Liver (tissue), 8 donors: ENCODE measurements at regions not wholly inside any gene's neighbourhood (a gene's known extent, or its start where the extent isn't known, plus 50 kb on each side); places are given as distances from the start of the nearest gene placed in this dataset.

ENCODE experiments used
- DNase-seq: peaks from one replicate; pipeline ENCODE4 v3.0.0-alpha.2; 2017; ENCODE audit warnings: low spot score
- H3K27ac ChIP-seq, 2 donors: one replicate each; pipeline ENCODE4 v1.7.0; 2013; ENCODE audit warnings: inconsistent platforms in 2 of 2, low read length in 2 of 2, control low read depth in 1 of 2, low read depth in 1 of 2, mild to moderate bottlenecking in 1 of 2
- H3K27me3 ChIP-seq, 4 donors: one replicate each; pipeline versions ENCODE4 v1.6.1 to v1.7.0; 2013; ENCODE audit warnings: low read length in 3 of 4, inconsistent platforms in 1 of 4, mild to moderate bottlenecking in 1 of 4, moderate library complexity in 1 of 4; ENCODE audit not compliant: control insufficient read depth in 4 of 4, insufficient read depth in 4 of 4
- H3K36me3 ChIP-seq, 4 donors: one replicate each; pipeline versions ENCODE4 v1.6.1 to v1.7.0; 2013; ENCODE audit warnings: low read length in 3 of 4, mild to moderate bottlenecking in 3 of 4, low read depth in 1 of 4, moderate library complexity in 1 of 4; ENCODE audit not compliant: control insufficient read depth in 4 of 4, insufficient read depth in 3 of 4
- H3K4me1 ChIP-seq, 4 donors: one replicate each; pipeline versions ENCODE4 v1.6.1 to v1.7.0; 2013; ENCODE audit warnings: low read length in 3 of 4, mild to moderate bottlenecking in 3 of 4, moderate library complexity in 1 of 4; ENCODE audit not compliant: control insufficient read depth in 4 of 4, insufficient read depth in 4 of 4
- H3K4me3 ChIP-seq, 3 donors: one replicate each; pipeline versions ENCODE4 v1.6.1 to v1.7.0; 2013; ENCODE audit warnings: low read length in 3 of 3, control low read depth in 1 of 3, low read depth in 1 of 3, mild to moderate bottlenecking in 1 of 3
- H3K9ac ChIP-seq, 2 donors: one replicate each; pipeline ENCODE4 v1.7.0; 2013; ENCODE audit warnings: low read length in 2 of 2, mild to moderate bottlenecking in 2 of 2, moderate library complexity in 2 of 2, control low read depth in 1 of 2, low read depth in 1 of 2
- H3K9me3 ChIP-seq, 4 donors: one replicate each; pipeline versions ENCODE4 v1.6.1 to v1.7.0; 2013; ENCODE audit warnings: low read length in 3 of 4; ENCODE audit not compliant: control insufficient read depth in 4 of 4
- EGR1 ChIP-seq, 2 donors: IDR thresholded peaks; 2 replicates each; pipeline ENCODE4 v1.6.1; 2016 to 2018; ENCODE audit warnings: antibody characterized with exemption in 2 of 2, low read depth in 2 of 2
- FOXA1 ChIP-seq: IDR thresholded peaks from 2 replicates; pipeline ENCODE4 v1.6.1; 2016; ENCODE audit warnings: antibody characterized with exemption
- FOXA2 ChIP-seq: IDR thresholded peaks from 2 replicates; pipeline ENCODE4 v1.6.1; 2016; ENCODE audit warnings: antibody characterized with exemption
- GABPA ChIP-seq, 2 donors: IDR thresholded peaks in 1 of 2; conservative IDR thresholded peaks in 1 of 2; 2 replicates each; pipeline ENCODE4 v1.6.1; 2016; ENCODE audit warnings: antibody characterized with exemption in 2 of 2, mild to moderate bottlenecking in 1 of 2, moderate library complexity in 1 of 2
- HNF4G ChIP-seq: IDR thresholded peaks from 2 replicates; pipeline ENCODE4 v1.6.1; 2016; ENCODE audit warnings: antibody characterized with exemption
- JUND ChIP-seq, 2 donors: IDR thresholded peaks; 2 replicates each; pipeline ENCODE4 v1.6.1; 2016; ENCODE audit warnings: antibody characterized with exemption in 2 of 2
- NR2F2 ChIP-seq: IDR thresholded peaks from 2 replicates; pipeline ENCODE4 v1.6.1; 2016; ENCODE audit warnings: antibody characterized with exemption
- RAD21 ChIP-seq, 2 donors: IDR thresholded peaks; 2 replicates each; pipeline ENCODE4 v1.6.1; 2016; ENCODE audit warnings: antibody characterized with exemption in 2 of 2, mild to moderate bottlenecking in 2 of 2
- RXRA ChIP-seq, 2 donors: IDR thresholded peaks; 2 replicates each; pipeline ENCODE4 v1.6.1; 2017 to 2018; ENCODE audit warnings: antibody characterized with exemption in 2 of 2, mild to moderate bottlenecking in 1 of 2
- SP1 ChIP-seq: IDR thresholded peaks from 2 replicates; pipeline ENCODE4 v1.6.1; 2018; ENCODE audit warnings: antibody characterized with exemption, mild to moderate bottlenecking
- TAF1 ChIP-seq: conservative IDR thresholded peaks from 2 replicates; pipeline ENCODE4 v1.6.1; 2016; ENCODE audit warnings: antibody characterized with exemption, mild to moderate bottlenecking
- YY1 ChIP-seq: IDR thresholded peaks from 2 replicates; pipeline ENCODE4 v1.6.1; 2016; ENCODE audit warnings: antibody characterized with exemption, mild to moderate bottlenecking
- WGBS: extraction: QIAGEN DNeasy Blood & Tissue Kit; methylation state at CpG from one replicate; pipeline ENCODE4 v1.1.7; 2013; 5-methylcytosine and 5-hydroxymethylcytosine counted together
- TF ChIP-seq, protein P1 (sequence below): IDR thresholded peaks from 2 replicates; pipeline ENCODE4 v1.6.1; 2016; ENCODE audit warnings: antibody characterized with exemption
- TF ChIP-seq, protein P2 (sequence below): IDR thresholded peaks from 2 replicates; pipeline ENCODE4 v1.6.1; 2016; ENCODE audit warnings: antibody characterized with exemption
- TF ChIP-seq, protein P3 (sequence below): IDR thresholded peaks from 2 replicates; pipeline ENCODE4 v1.6.1; 2016; ENCODE audit warnings: antibody characterized with exemption, mild to moderate bottlenecking
- TF ChIP-seq, protein P4 (sequence below): IDR thresholded peaks from 2 replicates; pipeline ENCODE4 v1.6.1; 2016; ENCODE audit warnings: antibody characterized with exemption
- TF ChIP-seq, protein P5 (sequence below): fragments of 150-350 bp; IDR thresholded peaks from 2 replicates; pipeline ENCODE4 v1.5.1; 2017; ENCODE audit warnings: improper control_type of control experiment, low read depth, low read length; ENCODE audit not compliant: missing input control
- donor health status: healthy.
- donor health status: healthy.
- donor health status: healthy.
- donor health status: healthy.
- donor health status: healthy.

DNA sequence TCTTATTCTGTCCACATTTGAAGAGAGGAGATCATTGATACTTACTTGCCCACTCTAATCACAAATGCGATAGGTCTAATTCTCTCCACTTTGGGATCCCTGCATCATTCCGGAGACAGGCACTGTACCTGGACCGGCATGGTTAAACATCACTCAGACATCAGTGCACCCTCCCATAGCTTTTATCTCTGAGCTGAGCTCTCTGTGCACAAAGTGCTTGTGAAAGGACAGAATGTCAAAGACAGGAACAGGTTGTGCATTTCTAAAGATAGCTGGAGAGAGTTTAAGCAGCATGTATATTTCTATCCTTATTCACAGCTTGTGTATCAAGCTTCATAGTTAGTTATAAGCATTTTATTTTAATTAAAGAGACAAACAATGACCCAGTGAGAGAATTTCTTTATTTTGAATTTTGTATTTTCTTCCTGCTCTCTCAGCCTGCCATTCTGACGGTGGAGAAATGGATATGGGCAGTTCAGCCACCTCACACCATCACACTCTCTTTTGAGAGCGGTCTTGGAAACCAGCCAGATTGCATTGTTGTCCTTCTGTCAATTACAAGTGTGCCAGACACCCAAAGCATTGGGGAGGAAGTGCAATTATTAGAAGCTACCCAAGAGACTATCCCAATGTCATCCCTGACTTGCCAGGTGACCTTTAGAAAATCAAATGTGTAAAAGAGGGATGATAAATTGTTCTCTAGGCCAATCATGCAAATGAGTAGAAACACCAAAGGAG lies 65.2 kb upstream of the CHL1 start:
- Histone ChIP-seq H3K27ac (no peak overlapping the region), H3K4me1 (no peaks in the 10 kb centered on the region), H3K4me3 (no peak overlapping the region), H3K27me3 (no peaks in the 10 kb centered on the region), H3K9ac (no peak overlapping the region), H3K36me3 (no peaks in the 10 kb centered on the region), H3K9me3 (peaks cover 0 to 3% (median 0%) of the 10 kb centered on the region in 4 donors)
- TF ChIP-seq JUND (IDR thresholded peaks at IDR 0.05) (no peak), EGR1 (IDR thresholded peaks at IDR 0.05; ENCODE audit: low read depth in 2 of 2) (no peak), SP1 (no peak), GABPA (IDR thresholded peaks at IDR 0.05 in 1 of 2, conservative IDR thresholded peaks at IDR 0.05 in 1 of 2) (no peak), TAF1 (no peak), FOXA2 (no peak), FOXA1 (no peak), YY1 (no peak), NR2F2 (no peak), RXRA (IDR thresholded peaks at IDR 0.05) (no peak), RAD21 (IDR thresholded peaks at IDR 0.05) (no peak), HNF4G (no peak)
- TF ChIP-seq, protein P1, sequence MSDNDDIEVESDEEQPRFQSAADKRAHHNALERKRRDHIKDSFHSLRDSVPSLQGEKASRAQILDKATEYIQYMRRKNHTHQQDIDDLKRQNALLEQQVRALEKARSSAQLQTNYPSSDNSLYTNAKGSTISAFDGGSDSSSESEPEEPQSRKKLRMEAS: no peak
- TF ChIP-seq, protein P2, sequence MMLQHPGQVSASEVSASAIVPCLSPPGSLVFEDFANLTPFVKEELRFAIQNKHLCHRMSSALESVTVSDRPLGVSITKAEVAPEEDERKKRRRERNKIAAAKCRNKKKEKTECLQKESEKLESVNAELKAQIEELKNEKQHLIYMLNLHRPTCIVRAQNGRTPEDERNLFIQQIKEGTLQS: no peak
- TF ChIP-seq, protein P3, sequence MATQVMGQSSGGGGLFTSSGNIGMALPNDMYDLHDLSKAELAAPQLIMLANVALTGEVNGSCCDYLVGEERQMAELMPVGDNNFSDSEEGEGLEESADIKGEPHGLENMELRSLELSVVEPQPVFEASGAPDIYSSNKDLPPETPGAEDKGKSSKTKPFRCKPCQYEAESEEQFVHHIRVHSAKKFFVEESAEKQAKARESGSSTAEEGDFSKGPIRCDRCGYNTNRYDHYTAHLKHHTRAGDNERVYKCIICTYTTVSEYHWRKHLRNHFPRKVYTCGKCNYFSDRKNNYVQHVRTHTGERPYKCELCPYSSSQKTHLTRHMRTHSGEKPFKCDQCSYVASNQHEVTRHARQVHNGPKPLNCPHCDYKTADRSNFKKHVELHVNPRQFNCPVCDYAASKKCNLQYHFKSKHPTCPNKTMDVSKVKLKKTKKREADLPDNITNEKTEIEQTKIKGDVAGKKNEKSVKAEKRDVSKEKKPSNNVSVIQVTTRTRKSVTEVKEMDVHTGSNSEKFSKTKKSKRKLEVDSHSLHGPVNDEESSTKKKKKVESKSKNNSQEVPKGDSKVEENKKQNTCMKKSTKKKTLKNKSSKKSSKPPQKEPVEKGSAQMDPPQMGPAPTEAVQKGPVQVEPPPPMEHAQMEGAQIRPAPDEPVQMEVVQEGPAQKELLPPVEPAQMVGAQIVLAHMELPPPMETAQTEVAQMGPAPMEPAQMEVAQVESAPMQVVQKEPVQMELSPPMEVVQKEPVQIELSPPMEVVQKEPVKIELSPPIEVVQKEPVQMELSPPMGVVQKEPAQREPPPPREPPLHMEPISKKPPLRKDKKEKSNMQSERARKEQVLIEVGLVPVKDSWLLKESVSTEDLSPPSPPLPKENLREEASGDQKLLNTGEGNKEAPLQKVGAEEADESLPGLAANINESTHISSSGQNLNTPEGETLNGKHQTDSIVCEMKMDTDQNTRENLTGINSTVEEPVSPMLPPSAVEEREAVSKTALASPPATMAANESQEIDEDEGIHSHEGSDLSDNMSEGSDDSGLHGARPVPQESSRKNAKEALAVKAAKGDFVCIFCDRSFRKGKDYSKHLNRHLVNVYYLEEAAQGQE: no peak
- TF ChIP-seq, protein P4, sequence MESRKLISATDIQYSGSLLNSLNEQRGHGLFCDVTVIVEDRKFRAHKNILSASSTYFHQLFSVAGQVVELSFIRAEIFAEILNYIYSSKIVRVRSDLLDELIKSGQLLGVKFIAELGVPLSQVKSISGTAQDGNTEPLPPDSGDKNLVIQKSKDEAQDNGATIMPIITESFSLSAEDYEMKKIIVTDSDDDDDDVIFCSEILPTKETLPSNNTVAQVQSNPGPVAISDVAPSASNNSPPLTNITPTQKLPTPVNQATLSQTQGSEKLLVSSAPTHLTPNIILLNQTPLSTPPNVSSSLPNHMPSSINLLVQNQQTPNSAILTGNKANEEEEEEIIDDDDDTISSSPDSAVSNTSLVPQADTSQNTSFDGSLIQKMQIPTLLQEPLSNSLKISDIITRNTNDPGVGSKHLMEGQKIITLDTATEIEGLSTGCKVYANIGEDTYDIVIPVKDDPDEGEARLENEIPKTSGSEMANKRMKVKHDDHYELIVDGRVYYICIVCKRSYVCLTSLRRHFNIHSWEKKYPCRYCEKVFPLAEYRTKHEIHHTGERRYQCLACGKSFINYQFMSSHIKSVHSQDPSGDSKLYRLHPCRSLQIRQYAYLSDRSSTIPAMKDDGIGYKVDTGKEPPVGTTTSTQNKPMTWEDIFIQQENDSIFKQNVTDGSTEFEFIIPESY: no peak
- TF ChIP-seq, protein P5, sequence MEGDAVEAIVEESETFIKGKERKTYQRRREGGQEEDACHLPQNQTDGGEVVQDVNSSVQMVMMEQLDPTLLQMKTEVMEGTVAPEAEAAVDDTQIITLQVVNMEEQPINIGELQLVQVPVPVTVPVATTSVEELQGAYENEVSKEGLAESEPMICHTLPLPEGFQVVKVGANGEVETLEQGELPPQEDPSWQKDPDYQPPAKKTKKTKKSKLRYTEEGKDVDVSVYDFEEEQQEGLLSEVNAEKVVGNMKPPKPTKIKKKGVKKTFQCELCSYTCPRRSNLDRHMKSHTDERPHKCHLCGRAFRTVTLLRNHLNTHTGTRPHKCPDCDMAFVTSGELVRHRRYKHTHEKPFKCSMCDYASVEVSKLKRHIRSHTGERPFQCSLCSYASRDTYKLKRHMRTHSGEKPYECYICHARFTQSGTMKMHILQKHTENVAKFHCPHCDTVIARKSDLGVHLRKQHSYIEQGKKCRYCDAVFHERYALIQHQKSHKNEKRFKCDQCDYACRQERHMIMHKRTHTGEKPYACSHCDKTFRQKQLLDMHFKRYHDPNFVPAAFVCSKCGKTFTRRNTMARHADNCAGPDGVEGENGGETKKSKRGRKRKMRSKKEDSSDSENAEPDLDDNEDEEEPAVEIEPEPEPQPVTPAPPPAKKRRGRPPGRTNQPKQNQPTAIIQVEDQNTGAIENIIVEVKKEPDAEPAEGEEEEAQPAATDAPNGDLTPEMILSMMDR: no peak
- WGBS: 76% methylated on average over 5 of the region's 5 CpGs
- no peak for DNase-seq
